ENCODE measurements at regions not wholly inside any gene's neighbourhood (a gene's known extent, or its start where the extent isn't known, plus 50 kb on each side); places are given as distances from the start of the nearest gene placed in this dataset.

- Histone ChIP-seq H3K4me2 (ENCODE audit: insufficient read depth, low read length) (no peak overlapping the region), H4K20me1 (replicated peaks; ENCODE audit: control insufficient read depth, insufficient read depth, low read length) (no peaks in the 10 kb centered on the region), H3K9me1 (ENCODE audit: control insufficient read depth, insufficient read depth, low read length) (no peaks in the 10 kb centered on the region), H3K27me3 (ENCODE audit: control insufficient read depth in 2 of 2, insufficient read depth in 2 of 2, low read length in 2 of 2) (peaks cover 6 to 16% of the 10 kb centered on the region in 2 experiments; a peak in 4 of 5 replicates), H3K79me2 (ENCODE audit: control insufficient read depth, insufficient read depth, low read length) (no peaks in the 10 kb centered on the region), H2AFZ (ENCODE audit: low read depth, low read length) (no peak overlapping the region), H3K9me3 (replicated peaks; ENCODE audit: control insufficient read depth, insufficient read depth, low read depth, low read length) (no peaks in the 10 kb centered on the region), H3K27ac (ENCODE audit: extremely low read depth, low read depth, low read length) (no peak overlapping the region), H3K4me1 (replicated peaks in 1 of 2; ENCODE audit: control insufficient read depth in 2 of 2, insufficient read depth in 2 of 2, low read length in 2 of 2) (peaks cover 0 to 21% of the 10 kb centered on the region in 2 experiments; a peak in 2 of 5 replicates), H3K36me3 (ENCODE audit: control insufficient read depth, insufficient read depth, low read length) (no peaks in the 10 kb centered on the region), H3K9ac (ENCODE audit: insufficient read depth in 1 of 2, low read depth in 2 of 2, low read length in 2 of 2) (no peak overlapping the region), H3K4me3 (no peak overlapping the region)
- in situ Hi-C loops (cut with MboI) = no loop called here
- TF ChIP-seq GTF2B (IDR thresholded peaks at IDR 0.05; ENCODE audit: extremely low read depth, insufficient read length) (no peak), ILF3 (IDR thresholded peaks at IDR 0.05; ENCODE audit: borderline replicate concordance) (no peak), ESRRA (IDR thresholded peaks at IDR 0.05; ENCODE audit: borderline replicate concordance, low read depth) (no peak), CHCHD3 (CRISPR knock-in tag; IDR thresholded peaks at IDR 0.05) (no peak), CC2D1A (IDR thresholded peaks at IDR 0.05) (no peak)
- TF ChIP-seq, protein P1, sequence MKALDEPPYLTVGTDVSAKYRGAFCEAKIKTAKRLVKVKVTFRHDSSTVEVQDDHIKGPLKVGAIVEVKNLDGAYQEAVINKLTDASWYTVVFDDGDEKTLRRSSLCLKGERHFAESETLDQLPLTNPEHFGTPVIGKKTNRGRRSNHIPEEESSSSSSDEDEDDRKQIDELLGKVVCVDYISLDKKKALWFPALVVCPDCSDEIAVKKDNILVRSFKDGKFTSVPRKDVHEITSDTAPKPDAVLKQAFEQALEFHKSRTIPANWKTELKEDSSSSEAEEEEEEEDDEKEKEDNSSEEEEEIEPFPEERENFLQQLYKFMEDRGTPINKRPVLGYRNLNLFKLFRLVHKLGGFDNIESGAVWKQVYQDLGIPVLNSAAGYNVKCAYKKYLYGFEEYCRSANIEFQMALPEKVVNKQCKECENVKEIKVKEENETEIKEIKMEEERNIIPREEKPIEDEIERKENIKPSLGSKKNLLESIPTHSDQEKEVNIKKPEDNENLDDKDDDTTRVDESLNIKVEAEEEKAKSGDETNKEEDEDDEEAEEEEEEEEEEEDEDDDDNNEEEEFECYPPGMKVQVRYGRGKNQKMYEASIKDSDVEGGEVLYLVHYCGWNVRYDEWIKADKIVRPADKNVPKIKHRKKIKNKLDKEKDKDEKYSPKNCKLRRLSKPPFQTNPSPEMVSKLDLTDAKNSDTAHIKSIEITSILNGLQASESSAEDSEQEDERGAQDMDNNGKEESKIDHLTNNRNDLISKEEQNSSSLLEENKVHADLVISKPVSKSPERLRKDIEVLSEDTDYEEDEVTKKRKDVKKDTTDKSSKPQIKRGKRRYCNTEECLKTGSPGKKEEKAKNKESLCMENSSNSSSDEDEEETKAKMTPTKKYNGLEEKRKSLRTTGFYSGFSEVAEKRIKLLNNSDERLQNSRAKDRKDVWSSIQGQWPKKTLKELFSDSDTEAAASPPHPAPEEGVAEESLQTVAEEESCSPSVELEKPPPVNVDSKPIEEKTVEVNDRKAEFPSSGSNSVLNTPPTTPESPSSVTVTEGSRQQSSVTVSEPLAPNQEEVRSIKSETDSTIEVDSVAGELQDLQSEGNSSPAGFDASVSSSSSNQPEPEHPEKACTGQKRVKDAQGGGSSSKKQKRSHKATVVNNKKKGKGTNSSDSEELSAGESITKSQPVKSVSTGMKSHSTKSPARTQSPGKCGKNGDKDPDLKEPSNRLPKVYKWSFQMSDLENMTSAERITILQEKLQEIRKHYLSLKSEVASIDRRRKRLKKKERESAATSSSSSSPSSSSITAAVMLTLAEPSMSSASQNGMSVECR (CRISPR knock-in tag; IDR thresholded peaks at IDR 0.05) = no peak
- TF ChIP-seq, protein P2, sequence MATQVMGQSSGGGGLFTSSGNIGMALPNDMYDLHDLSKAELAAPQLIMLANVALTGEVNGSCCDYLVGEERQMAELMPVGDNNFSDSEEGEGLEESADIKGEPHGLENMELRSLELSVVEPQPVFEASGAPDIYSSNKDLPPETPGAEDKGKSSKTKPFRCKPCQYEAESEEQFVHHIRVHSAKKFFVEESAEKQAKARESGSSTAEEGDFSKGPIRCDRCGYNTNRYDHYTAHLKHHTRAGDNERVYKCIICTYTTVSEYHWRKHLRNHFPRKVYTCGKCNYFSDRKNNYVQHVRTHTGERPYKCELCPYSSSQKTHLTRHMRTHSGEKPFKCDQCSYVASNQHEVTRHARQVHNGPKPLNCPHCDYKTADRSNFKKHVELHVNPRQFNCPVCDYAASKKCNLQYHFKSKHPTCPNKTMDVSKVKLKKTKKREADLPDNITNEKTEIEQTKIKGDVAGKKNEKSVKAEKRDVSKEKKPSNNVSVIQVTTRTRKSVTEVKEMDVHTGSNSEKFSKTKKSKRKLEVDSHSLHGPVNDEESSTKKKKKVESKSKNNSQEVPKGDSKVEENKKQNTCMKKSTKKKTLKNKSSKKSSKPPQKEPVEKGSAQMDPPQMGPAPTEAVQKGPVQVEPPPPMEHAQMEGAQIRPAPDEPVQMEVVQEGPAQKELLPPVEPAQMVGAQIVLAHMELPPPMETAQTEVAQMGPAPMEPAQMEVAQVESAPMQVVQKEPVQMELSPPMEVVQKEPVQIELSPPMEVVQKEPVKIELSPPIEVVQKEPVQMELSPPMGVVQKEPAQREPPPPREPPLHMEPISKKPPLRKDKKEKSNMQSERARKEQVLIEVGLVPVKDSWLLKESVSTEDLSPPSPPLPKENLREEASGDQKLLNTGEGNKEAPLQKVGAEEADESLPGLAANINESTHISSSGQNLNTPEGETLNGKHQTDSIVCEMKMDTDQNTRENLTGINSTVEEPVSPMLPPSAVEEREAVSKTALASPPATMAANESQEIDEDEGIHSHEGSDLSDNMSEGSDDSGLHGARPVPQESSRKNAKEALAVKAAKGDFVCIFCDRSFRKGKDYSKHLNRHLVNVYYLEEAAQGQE (IDR thresholded peaks at IDR 0.05; ENCODE audit: borderline replicate concordance) = no peak
- TF ChIP-seq, protein P2 (CRISPR knock-in tag; IDR thresholded peaks at IDR 0.05; ENCODE audit: low read depth) = no peak
- POLR2A ChIA-PET = no interaction called here
- DNase-seq (ENCODE audit: extremely low read depth in 1 of 4, low spot score in 3 of 4) = no peak
- no peak for ATAC-seq
- intact Hi-C loops (cut with micrococcal nuclease) = no loop called here
- no TSS peak for BruUV-seq (replicated peaks)
- WGBS (ENCODE audit: insufficient coverage, low coverage, missing lambda C conversion rate) = 0% methylated on average over 5 of the region's 5 CpGs
- no peak for FAIRE-seq
- CTCF ChIA-PET (ENCODE audit: low intra/inter-chr PET ratio) = no interaction called here
These were observed 222.8 kb upstream of the IL12A start for GRCh38 chr3:159765860-159766294.
